Testis (tissue), 2 donors: ENCODE measurements at regions not wholly inside any gene's neighbourhood (a gene's known extent, or its start where the extent isn't known, plus 50 kb on each side); places are given as distances from the start of the nearest gene placed in this dataset.

Experiments
- DNase-seq: peaks from one replicate; pipeline ENCODE4 v3.0.0-alpha.2; 2019
- H3K27ac ChIP-seq, 2 donors: fragments of 200-600 bp; sonication (generic); one replicate each; pipeline ENCODE4 v1.5.1; 2019
- H3K27me3 ChIP-seq: fragments of 200-600 bp; sonication (generic); one replicate; pipeline ENCODE4 v1.5.1; 2019
- H3K36me3 ChIP-seq: fragments of 200-600 bp; sonication (generic); one replicate; pipeline ENCODE4 v1.5.1; 2017; ENCODE audit warnings: low read depth; ENCODE audit errors: missing control alignments
- H3K4me1 ChIP-seq: fragments of 200-600 bp; sonication (generic); one replicate; pipeline ENCODE4 v1.5.1; 2019
- H3K4me3 ChIP-seq, 2 donors: fragments of 200-600 bp; sonication (generic); one replicate each; pipeline ENCODE4 v1.5.1; 2017 to 2019
- H3K9me3 ChIP-seq: fragments of 200-600 bp; sonication (generic); one replicate; pipeline ENCODE4 v1.5.1; 2017
- POLR2A ChIP-seq: fragments of 450-650 bp; IDR thresholded peaks from one replicate; pipeline ENCODE4 v1.6.1; 2017; ENCODE audit warnings: antibody characterized with exemption, mild to moderate bottlenecking, moderate library complexity
- WGBS, 2 donors: methylation state at CpG; one replicate each; pipeline ENCODE4 v1.1.5; 2018; 5-methylcytosine and 5-hydroxymethylcytosine counted together
- intact Hi-C: fragments of 100-400 bp; cut with DNase I; formaldehyde crosslinking; loops from one replicate; pipeline ENCODE4 v1.15.1; 2023; ENCODE audit warnings: low total_unique reads
- TF ChIP-seq, protein P1 (sequence below), 3 experiments: fragments of 450-650 bp in 2 of 3; fragments of 200-600 bp in 1 of 3; sonication (generic) in 1 of 3; IDR thresholded peaks; one replicate each; pipeline ENCODE4 v1.5.1; 2016 to 2019; ENCODE audit warnings: antibody characterized with exemption in 3 of 3, mild to moderate bottlenecking in 2 of 3, moderate library complexity in 1 of 3

DNA sequence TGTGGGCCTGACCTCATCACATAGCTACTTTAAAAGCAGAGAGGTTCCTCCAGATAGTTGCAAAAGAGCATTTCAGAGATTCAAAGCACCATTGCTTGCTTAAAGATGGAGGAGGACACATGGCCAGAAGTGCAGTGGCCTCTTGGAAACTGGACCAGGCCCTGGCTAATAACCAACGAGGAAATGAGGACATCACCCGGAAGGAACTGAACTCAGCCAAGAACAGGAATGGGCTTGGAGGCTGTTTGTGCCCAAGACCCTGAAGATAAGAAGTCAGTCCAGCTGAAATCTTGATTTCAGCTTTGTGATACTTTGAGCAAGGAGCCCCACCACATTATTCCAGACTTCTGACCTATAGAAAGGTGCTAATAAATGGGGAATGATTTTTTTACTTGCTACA is 437.0 kb downstream of the PTPRC start:
- TF ChIP-seq POLR2A: no peak
- TF ChIP-seq, protein P1, sequence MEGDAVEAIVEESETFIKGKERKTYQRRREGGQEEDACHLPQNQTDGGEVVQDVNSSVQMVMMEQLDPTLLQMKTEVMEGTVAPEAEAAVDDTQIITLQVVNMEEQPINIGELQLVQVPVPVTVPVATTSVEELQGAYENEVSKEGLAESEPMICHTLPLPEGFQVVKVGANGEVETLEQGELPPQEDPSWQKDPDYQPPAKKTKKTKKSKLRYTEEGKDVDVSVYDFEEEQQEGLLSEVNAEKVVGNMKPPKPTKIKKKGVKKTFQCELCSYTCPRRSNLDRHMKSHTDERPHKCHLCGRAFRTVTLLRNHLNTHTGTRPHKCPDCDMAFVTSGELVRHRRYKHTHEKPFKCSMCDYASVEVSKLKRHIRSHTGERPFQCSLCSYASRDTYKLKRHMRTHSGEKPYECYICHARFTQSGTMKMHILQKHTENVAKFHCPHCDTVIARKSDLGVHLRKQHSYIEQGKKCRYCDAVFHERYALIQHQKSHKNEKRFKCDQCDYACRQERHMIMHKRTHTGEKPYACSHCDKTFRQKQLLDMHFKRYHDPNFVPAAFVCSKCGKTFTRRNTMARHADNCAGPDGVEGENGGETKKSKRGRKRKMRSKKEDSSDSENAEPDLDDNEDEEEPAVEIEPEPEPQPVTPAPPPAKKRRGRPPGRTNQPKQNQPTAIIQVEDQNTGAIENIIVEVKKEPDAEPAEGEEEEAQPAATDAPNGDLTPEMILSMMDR (IDR thresholded peaks at IDR 0.05): no peak
- intact Hi-C loops: no loop called here
- WGBS, 2 donors: 66 to 68% methylated on average over 2 of the region's 2 CpGs

DNA sequence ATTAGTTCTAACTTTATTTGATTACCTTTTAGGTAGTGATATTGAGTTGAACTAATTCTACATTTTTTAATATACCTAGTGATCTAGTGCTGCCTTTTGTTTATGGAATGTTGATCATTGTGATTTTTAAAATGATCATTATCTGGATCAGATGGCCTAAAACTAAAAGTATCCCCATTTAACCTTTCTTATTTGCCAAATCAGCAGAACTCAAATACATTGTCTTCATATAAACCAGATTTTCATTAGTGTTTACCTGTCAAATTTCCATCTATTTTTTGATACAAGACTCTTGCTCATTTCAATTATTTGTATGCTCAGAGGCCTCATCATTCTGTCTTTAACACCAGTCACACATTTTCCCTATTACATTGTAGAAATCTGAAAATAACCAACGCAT is 441.2 kb downstream of the PTPRC start:
- Histone ChIP-seq H3K4me3 (no peak overlapping the region), H3K27ac (no peak overlapping the region), H3K4me1 (no peaks in the 10 kb centered on the region), H3K9me3 (no peaks in the 10 kb centered on the region), H3K27me3 (no peaks in the 10 kb centered on the region), H3K36me3 (no peaks in the 10 kb centered on the region)
- no peak for DNase-seq
- TF ChIP-seq, protein P1 (IDR thresholded peaks at IDR 0.05): no peak
- TF ChIP-seq POLR2A: no peak
- WGBS, 2 donors: 91 to 97% methylated on average over 1 of the region's 1 CpG
- intact Hi-C loops: no loop called here

More for the DNA sequence above, 437.0 kb downstream of the PTPRC start:
- Histone ChIP-seq H3K4me1 (no peaks in the 10 kb centered on the region), H3K4me3 (no peak overlapping the region), H3K27ac (no peak overlapping the region), H3K27me3 (no peaks in the 10 kb centered on the region), H3K36me3 (no peaks in the 10 kb centered on the region), H3K9me3 (no peaks in the 10 kb centered on the region)
- no peak for DNase-seq

DNA sequence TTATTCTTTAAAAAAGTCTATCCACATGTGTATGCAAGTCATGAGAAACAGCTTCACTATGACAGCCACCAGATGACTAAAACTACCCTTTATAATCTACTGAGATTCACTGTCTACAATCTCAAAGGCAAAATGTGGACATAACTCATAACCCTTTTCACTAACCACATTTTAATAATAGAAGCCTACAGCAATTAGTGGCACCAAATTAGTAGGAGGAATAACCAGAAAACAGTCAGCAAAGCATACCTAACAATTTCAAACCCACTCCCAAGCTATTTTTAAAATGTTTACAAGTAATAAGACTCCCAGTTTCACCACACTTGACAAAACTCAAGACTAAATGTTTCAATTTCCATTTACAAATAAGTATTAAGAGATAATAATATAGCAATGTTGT is 442.9 kb downstream of the PTPRC start:
- Histone ChIP-seq H3K4me3 (no peak overlapping the region), H3K4me1 (no peaks in the 10 kb centered on the region), H3K27ac (no peak overlapping the region), H3K36me3 (no peaks in the 10 kb centered on the region), H3K9me3 (no peaks in the 10 kb centered on the region), H3K27me3 (no peaks in the 10 kb centered on the region)
- no peak for TF ChIP-seq POLR2A
- TF ChIP-seq, protein P1 (IDR thresholded peaks at IDR 0.05): no peak
- no peak for DNase-seq
- intact Hi-C loops: no loop called here

DNA sequence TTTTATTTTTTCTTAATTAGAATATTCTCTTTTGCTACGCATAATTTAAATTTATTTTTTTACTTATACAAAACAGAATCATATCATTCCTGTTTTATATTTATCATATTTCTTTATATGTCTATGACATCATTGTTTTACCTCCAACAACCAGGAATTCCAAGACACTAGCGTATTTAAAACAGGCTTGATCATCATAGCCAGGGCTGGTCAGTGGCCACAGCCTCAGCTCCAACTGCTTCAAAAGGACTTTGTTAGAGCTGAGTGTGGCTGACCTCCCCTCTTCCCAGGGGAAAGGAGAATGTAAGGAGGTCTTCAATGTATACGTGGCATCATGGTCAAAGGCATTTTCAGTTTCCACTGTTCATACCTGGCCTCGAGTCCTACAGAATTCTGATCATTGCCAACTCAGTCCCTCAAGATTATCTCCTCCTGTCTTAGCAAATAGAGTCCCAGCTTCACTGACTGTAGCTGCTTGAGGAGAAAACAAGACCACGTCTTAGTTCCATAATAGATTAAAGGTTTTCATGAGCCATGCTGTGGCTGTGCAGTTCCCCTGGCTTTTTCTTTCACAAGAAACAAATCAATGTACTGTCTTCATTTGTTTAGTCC is 444.0 kb downstream of the PTPRC start:
- WGBS, 2 donors: 91 to 97% methylated on average over 5 of the region's 5 CpGs

DNA sequence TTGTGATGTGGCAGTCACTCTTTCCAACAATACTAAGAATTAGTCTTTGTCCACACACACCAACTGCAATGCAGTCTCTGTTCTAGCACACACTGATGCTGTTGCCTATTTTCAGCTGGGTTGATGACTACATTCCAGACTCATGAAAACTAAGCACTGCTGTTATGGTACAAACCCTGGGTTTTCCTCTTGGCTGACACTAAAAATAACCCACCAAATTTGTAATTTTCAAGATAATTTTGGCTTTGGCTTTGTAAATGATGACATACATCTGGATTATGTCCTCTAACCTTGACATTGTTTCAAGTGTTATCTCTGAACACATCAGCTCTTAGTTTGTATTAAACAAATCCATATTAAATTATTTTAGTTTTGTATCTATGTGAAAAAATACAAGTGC is 444.8 kb downstream of the PTPRC start:
- TF ChIP-seq, protein P1 (IDR thresholded peaks at IDR 0.05): no peak
- TF ChIP-seq POLR2A: no peak
- no peak for DNase-seq
- intact Hi-C loops: no loop called here
- no peaks in the 10 kb centered on the region for H3K9me3 ChIP-seq
- no peaks in the 10 kb centered on the region for H3K27me3 ChIP-seq
- no peak overlapping the region for H3K27ac ChIP-seq
- no peak overlapping the region for H3K4me3 ChIP-seq
- no peaks in the 10 kb centered on the region for H3K4me1 ChIP-seq
- H3K36me3 ChIP-seq: no peaks in the 10 kb centered on the region

More for the DNA sequence above, 444.0 kb downstream of the PTPRC start:
- TF ChIP-seq POLR2A: no peak
- TF ChIP-seq, protein P1 (IDR thresholded peaks at IDR 0.05): no peak
- Histone ChIP-seq H3K27ac (no peak overlapping the region), H3K9me3 (no peaks in the 10 kb centered on the region), H3K27me3 (no peaks in the 10 kb centered on the region), H3K4me3 (no peak overlapping the region), H3K4me1 (no peaks in the 10 kb centered on the region), H3K36me3 (no peaks in the 10 kb centered on the region)
- no peak for DNase-seq
- intact Hi-C loops: no loop called here
